SK-N-SH (cell line): ENCODE measurements at regions not wholly inside any gene's neighbourhood (a gene's known extent, or its start where the extent isn't known, plus 50 kb on each side); places are given as distances from the start of the nearest gene placed in this dataset.

Experiments used
- CTCF ChIA-PET: fragments of 300-600, 350-600 bp; formaldehyde crosslinking; extraction: SDS; loops from one replicate; lab custom pipeline; 2021; lab: Yijun Ruan, JAX
- POLR2A ChIA-PET: fragments of 350-600 bp; sonication (Branson Sonifier 250); formaldehyde crosslinking; extraction: SDS; loops from one replicate; lab custom pipeline; 2020; ENCODE audit warnings: antibody characterized with exemption, inconsistent platforms; lab: Yijun Ruan, JAX
- DNase-seq: peaks from one replicate; pipeline ENCODE4 v3.0.0; 2012
- H2AFZ ChIP-seq: fragments of 200-600 bp; sonication (generic); 2 replicates; pipeline ENCODE4 v1.8.1; 2016; ENCODE audit warnings: antibody characterized with exemption, mild to moderate bottlenecking, low read depth
- H3F3A ChIP-seq: fragments of 200-600 bp; sonication (generic); replicated peaks from 2 replicates; pipeline ENCODE3; 2016; ENCODE audit warnings: antibody characterized with exemption, mild to moderate bottlenecking; ENCODE audit not compliant: insufficient read depth
- H3K27ac ChIP-seq, 2 experiments: fragments of 200-500 bp in 1 of 2; fragments of 200-600 bp in 1 of 2; sonication (Bioruptor generic) in 1 of 2; sonication (generic), shearing (Covaris generic) in 1 of 2; 2 replicates each; pipeline versions ENCODE4 v1.5.1 to v1.6.1; 2014 to 2016; ENCODE audit warnings: low read depth in 2 of 2, inconsistent platforms in 1 of 2, low read length in 1 of 2, mild to moderate bottlenecking in 1 of 2, mixed read lengths in 1 of 2
- H3K27me3 ChIP-seq: fragments of 200-600 bp; sonication (generic), shearing (Covaris generic); 2 replicates; pipeline ENCODE4 v1.6.1; 2016; ENCODE audit warnings: mixed run types; ENCODE audit not compliant: insufficient read depth
- H3K36me3 ChIP-seq, 2 experiments: fragments of 200-500 bp in 1 of 2; fragments of 200-600 bp in 1 of 2; sonication (Bioruptor generic) in 1 of 2; sonication (generic) in 1 of 2; replicated peaks in 1 of 2; 2 replicates each; pipeline versions ENCODE3 to v1.5.1; 2014 to 2016; ENCODE audit warnings: low read length in 1 of 2, mild to moderate bottlenecking in 1 of 2; ENCODE audit not compliant: insufficient read depth in 2 of 2, control insufficient read depth in 1 of 2
- H3K4me1 ChIP-seq, 2 experiments: fragments of 200-500 bp in 1 of 2; fragments of 200-600 bp in 1 of 2; sonication (Bioruptor generic) in 1 of 2; sonication (generic), shearing (Covaris generic) in 1 of 2; 2 replicates each; pipeline versions ENCODE4 v1.5.1 to v1.6.1; 2014 to 2016; ENCODE audit warnings: low read depth in 1 of 2, low read length in 1 of 2, mixed run types in 1 of 2; ENCODE audit not compliant: insufficient read depth in 2 of 2, control insufficient read depth in 1 of 2
- H3K4me2 ChIP-seq: fragments of 200-600 bp; sonication (generic), shearing (Covaris generic); 2 replicates; pipeline ENCODE4 v1.6.1; 2017; ENCODE audit warnings: mixed run types
- H3K4me3 ChIP-seq, 2 experiments: fragments of 200-500 bp in 1 of 2; fragments of 200-600 bp in 1 of 2; sonication (Bioruptor generic) in 1 of 2; sonication (generic), shearing (Covaris generic) in 1 of 2; 2 replicates each; pipeline versions ENCODE4 v1.5.1 to v1.8.1; 2014 to 2016; ENCODE audit warnings: low read depth in 2 of 2, inconsistent platforms in 1 of 2, low read length in 1 of 2, mild to moderate bottlenecking in 1 of 2, mixed read lengths in 1 of 2, moderate library complexity in 1 of 2
- H3K79me2 ChIP-seq: fragments of 200-600 bp; sonication (generic); 2 replicates; pipeline ENCODE4 v1.8.1; 2017; ENCODE audit warnings: mild to moderate bottlenecking; ENCODE audit not compliant: insufficient read depth
- H3K9ac ChIP-seq: fragments of 200-600 bp; sonication (generic); 2 replicates; pipeline ENCODE4 v1.6.1; 2017; ENCODE audit warnings: mixed run types
- H3K9me2 ChIP-seq: fragments of 200-600 bp; sonication (generic); 2 replicates; pipeline ENCODE4 v1.6.1; 2017; ENCODE audit warnings: mixed run types
- H3K9me3 ChIP-seq: fragments of 200-600 bp; sonication (generic); 2 replicates; pipeline ENCODE4 v1.6.1; 2017; ENCODE audit warnings: mixed run types, mild to moderate bottlenecking, moderate library complexity
- H4K20me1 ChIP-seq: fragments of 200-600 bp; sonication (generic); 2 replicates; pipeline ENCODE4 v1.6.1; 2017; ENCODE audit warnings: mild to moderate bottlenecking, mixed run types; ENCODE audit not compliant: insufficient read depth
- CHD2 ChIP-seq: fragments of 150-350 bp; IDR thresholded peaks from 2 replicates; pipeline ENCODE4 v1.6.1; 2018; ENCODE audit warnings: low read length; ENCODE audit not compliant: partially characterized antibody
- EP300 ChIP-seq, 2 experiments: IDR thresholded peaks; 2 replicates each; pipeline versions ENCODE4 v1.4.0 to v1.6.1; 2012; ENCODE audit warnings: borderline replicate concordance in 1 of 2, low read depth in 1 of 2, low read length in 1 of 2
- EZH2phosphoT487 ChIP-seq: fragments of 200-600 bp; sonication (generic); IDR thresholded peaks from 2 replicates; pipeline ENCODE4 v1.6.1; 2017; ENCODE audit warnings: low read depth, mixed run types, mild to moderate bottlenecking, antibody characterized with exemption, moderate library complexity, borderline replicate concordance
- FOSL2 ChIP-seq: IDR thresholded peaks from 2 replicates; pipeline ENCODE4 v1.4.0; 2012; ENCODE audit warnings: low read depth, mild to moderate bottlenecking, moderate library complexity, borderline replicate concordance
- NFIC ChIP-seq: IDR thresholded peaks from 2 replicates; pipeline ENCODE4 v1.4.0; 2012; ENCODE audit warnings: borderline replicate concordance
- RAD21 ChIP-seq: IDR thresholded peaks from 2 replicates; pipeline ENCODE4 v1.6.1; 2012; ENCODE audit warnings: mild to moderate bottlenecking, low read length
- RFX5 ChIP-seq: IDR thresholded peaks from 2 replicates; pipeline ENCODE4 v1.6.1; 2012; ENCODE audit warnings: mild to moderate bottlenecking, improper control_type of control experiment, low read length
- TAF1 ChIP-seq: IDR thresholded peaks from 2 replicates; pipeline ENCODE4 v1.6.1; 2012; ENCODE audit warnings: low read depth, mild to moderate bottlenecking, low read length, moderate library complexity, borderline replicate concordance
- TCF12 ChIP-seq: IDR thresholded peaks from 2 replicates; pipeline ENCODE4 v1.4.0; 2012
- YY1 ChIP-seq: IDR thresholded peaks from 2 replicates; pipeline ENCODE4 v1.4.0; 2012; ENCODE audit warnings: low read depth, mild to moderate bottlenecking
- WGBS: methylation state at CpG from one replicate; pipeline ENCODE4 v1.1.6; 2017; ENCODE audit warnings: low lambda C conversion rate; 5-methylcytosine and 5-hydroxymethylcytosine counted together
- TF ChIP-seq, protein P1 (sequence below): fragments of 150-350 bp; IDR thresholded peaks from 2 replicates; pipeline ENCODE4 v1.6.1; 2016; ENCODE audit warnings: mild to moderate bottlenecking, low read depth, low read length
- TF ChIP-seq, protein P2 (sequence below): IDR thresholded peaks from 2 replicates; pipeline ENCODE4 v1.4.0; 2012; ENCODE audit warnings: low read depth

DNA sequence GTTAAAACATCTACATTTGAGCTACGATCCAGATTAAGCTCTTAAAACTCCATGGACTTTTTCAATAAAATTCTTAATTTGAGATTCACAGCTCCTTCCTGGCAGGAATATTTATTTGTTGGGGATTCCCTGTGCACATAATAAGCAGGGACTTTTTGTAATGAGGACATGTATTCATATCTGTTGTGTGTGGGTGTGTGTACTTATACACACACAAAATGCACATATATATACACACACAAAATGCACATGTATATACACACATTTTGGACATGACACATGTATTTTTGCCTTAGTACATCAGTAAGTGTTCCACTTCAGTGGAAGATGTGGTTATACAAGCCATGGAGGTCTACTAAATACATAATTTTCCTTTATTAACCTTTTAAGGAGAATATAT, 1131.1 kb upstream of the CDH2 start:
- DNase-seq, result no peak
- Histone ChIP-seq H3K9me3 (no peaks in the 10 kb centered on the region), H3K27ac (no peak overlapping the region)
- POLR2A ChIA-PET, result no interaction called here
- no peak for TF ChIP-seq FOSL2
- TF ChIP-seq, protein P1, sequence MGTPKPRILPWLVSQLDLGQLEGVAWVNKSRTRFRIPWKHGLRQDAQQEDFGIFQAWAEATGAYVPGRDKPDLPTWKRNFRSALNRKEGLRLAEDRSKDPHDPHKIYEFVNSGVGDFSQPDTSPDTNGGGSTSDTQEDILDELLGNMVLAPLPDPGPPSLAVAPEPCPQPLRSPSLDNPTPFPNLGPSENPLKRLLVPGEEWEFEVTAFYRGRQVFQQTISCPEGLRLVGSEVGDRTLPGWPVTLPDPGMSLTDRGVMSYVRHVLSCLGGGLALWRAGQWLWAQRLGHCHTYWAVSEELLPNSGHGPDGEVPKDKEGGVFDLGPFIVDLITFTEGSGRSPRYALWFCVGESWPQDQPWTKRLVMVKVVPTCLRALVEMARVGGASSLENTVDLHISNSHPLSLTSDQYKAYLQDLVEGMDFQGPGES, result no peak
- no peak for TF ChIP-seq YY1
- TF ChIP-seq, all 33 proteins: peak for 0
- no peaks in the 10 kb centered on the region; a peak in 1 of 4 replicates for H3K4me1 ChIP-seq
- no peak overlapping the region for H3K4me3 ChIP-seq
- H3K9me2 ChIP-seq, result no peaks in the 10 kb centered on the region
- H3K27me3 ChIP-seq, result no peaks in the 10 kb centered on the region
- H3K9ac ChIP-seq, result no peak overlapping the region
- H4K20me1 ChIP-seq, result no peaks in the 10 kb centered on the region
- H3F3A ChIP-seq, result no peaks in the 10 kb centered on the region
- no peaks in the 10 kb centered on the region for H3K79me2 ChIP-seq
- CTCF ChIA-PET, result no interaction called here
- no peak overlapping the region for H3K4me2 ChIP-seq
- no peak overlapping the region for H2AFZ ChIP-seq
- no peaks in the 10 kb centered on the region for H3K36me3 ChIP-seq
- 100% methylated on average over 1 of the region's 1 CpG for WGBS

DNA sequence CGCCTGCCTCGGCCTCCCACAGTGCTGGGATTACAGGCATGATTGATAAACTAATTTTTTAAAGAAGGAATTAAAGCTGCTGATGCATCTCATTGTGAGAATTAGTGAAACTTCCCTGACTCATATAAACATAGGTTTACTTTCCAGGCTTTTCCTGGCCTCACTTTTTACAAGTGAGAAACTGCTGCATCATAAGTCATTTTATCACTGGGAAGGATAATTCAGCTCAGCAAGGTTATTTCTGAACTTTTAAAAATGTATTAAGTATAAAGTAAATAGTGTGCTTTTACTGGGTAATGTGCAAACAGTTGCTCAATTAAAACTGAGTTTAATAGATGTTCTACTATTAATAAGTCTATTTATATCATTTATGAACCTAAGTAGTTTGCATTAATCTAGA, 1130.3 kb upstream of the CDH2 start:
- Histone ChIP-seq H3K4me2 (no peak overlapping the region), H3K9ac (no peak overlapping the region), H3K36me3 (no peaks in the 10 kb centered on the region), H3K27me3 (no peaks in the 10 kb centered on the region), H2AFZ (no peak overlapping the region), H3K4me1 (no peaks in the 10 kb centered on the region; a peak in 1 of 4 replicates), H3K27ac (no peak overlapping the region), H3K9me3 (no peaks in the 10 kb centered on the region), H3K4me3 (no peak overlapping the region), H3F3A (no peaks in the 10 kb centered on the region), H3K9me2 (no peaks in the 10 kb centered on the region), H4K20me1 (no peaks in the 10 kb centered on the region), H3K79me2 (no peaks in the 10 kb centered on the region)
- ChIA-PET POLR2A (no interaction called here), CTCF (interaction anchor here (0.9 kb wide), 1 partner anchor 32 kb away, joined by 3 read pairs; no protein-coding TSS in a partner anchor)
- TF ChIP-seq, protein P2, sequence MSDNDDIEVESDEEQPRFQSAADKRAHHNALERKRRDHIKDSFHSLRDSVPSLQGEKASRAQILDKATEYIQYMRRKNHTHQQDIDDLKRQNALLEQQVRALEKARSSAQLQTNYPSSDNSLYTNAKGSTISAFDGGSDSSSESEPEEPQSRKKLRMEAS, result no peak
- TF ChIP-seq TCF12, result no peak
- 95% methylated on average over 2 of the region's 2 CpGs for WGBS
- DNase-seq, result no peak

DNA sequence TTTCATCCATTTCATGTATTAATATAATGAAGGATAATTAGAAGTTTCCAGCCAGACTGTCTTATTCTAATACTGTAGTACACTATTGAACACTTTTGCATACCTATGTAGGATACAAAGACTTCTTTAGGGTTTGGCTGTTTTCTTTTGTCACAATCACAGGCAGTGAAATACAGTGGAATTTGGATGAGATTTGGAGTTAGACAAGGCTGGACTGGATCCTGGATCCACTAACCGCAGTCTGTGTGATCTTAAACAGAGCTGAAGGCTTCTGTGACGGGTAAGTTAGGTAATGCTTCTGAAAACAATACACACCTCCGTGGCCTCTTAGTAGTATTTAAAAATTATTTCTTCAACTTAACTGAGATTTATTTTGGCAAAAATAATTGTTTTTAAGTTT, 1128.6 kb upstream of the CDH2 start:
- CTCF ChIA-PET, result interaction anchor here (0.5 kb wide), 1 partner anchor 378 kb away, joined by 3 read pairs; no protein-coding TSS in a partner anchor
- Histone ChIP-seq H3K4me3 (no peak overlapping the region), H3K9me3 (no peaks in the 10 kb centered on the region), H3K4me1 (no peaks in the 10 kb centered on the region; a peak in 1 of 4 replicates), H3F3A (no peaks in the 10 kb centered on the region), H3K9ac (no peak overlapping the region), H4K20me1 (no peaks in the 10 kb centered on the region)
- DNase-seq, result no peak
- no peak for TF ChIP-seq TAF1
- no peak for TF ChIP-seq RAD21
- no peak for TF ChIP-seq RFX5
- no peak for TF ChIP-seq CHD2
- TF ChIP-seq, protein P2, result no peak
- no peak for TF ChIP-seq EZH2phosphoT487
- no peak for TF ChIP-seq NFIC
- TF ChIP-seq EP300 (IDR thresholded peaks at IDR 0.05; ENCODE audit: borderline replicate concordance in 1 of 2, low read depth in 1 of 2, low read length in 1 of 2), result no peak
- TF ChIP-seq, all 33 proteins: peak for 0
- H3K79me2 ChIP-seq, result no peaks in the 10 kb centered on the region
- 90% methylated on average over 3 of the region's 3 CpGs for WGBS
- POLR2A ChIA-PET, result no interaction called here
- no peaks in the 10 kb centered on the region for H3K27me3 ChIP-seq
- H3K4me2 ChIP-seq, result no peak overlapping the region
- no peak overlapping the region for H3K27ac ChIP-seq
- no peak overlapping the region for H2AFZ ChIP-seq
- no peaks in the 10 kb centered on the region for H3K9me2 ChIP-seq
- H3K36me3 ChIP-seq, result no peaks in the 10 kb centered on the region
